CD14-positive monocyte (primary cell): ENCODE measurements at regions not wholly inside any gene's neighbourhood (a gene's known extent, or its start where the extent isn't known, plus 50 kb on each side); places are given as distances from the start of the nearest gene placed in this dataset.

Experiments
- DNase-seq, 3 donors: peaks; one replicate each; pipeline ENCODE4 v3.0.0-alpha.2; 2011 to 2022
- H2AFZ ChIP-seq: 2 replicates; pipeline ENCODE4 v1.6.0; 2012; ENCODE audit warnings: mild to moderate bottlenecking, low read depth, low read length, inconsistent platforms; ENCODE audit not compliant: insufficient read depth, poor library complexity, severe bottlenecking
- H3K27ac ChIP-seq, 2 donors: 1 replicate in 1 of 2; 2 replicates in 1 of 2; pipeline ENCODE4 v1.5.1; 2012 to 2013; ENCODE audit warnings: low read length in 2 of 2, control low read depth in 1 of 2, inconsistent platforms in 1 of 2, low read depth in 1 of 2, mild to moderate bottlenecking in 1 of 2
- H3K27me3 ChIP-seq, 2 donors: one replicate each; pipeline versions ENCODE4 v1.6.0 to v1.6.1; 2011 to 2013; ENCODE audit warnings: low read length in 2 of 2; ENCODE audit not compliant: control insufficient read depth in 2 of 2, insufficient read depth in 2 of 2
- H3K36me3 ChIP-seq, 2 donors: replicated peaks in 1 of 2; 1 replicate in 1 of 2; 2 replicates in 1 of 2; pipeline versions ENCODE4 v1.5.1 to v1.6.1; 2012 to 2013; ENCODE audit warnings: low read length in 2 of 2, control low read depth in 1 of 2, inconsistent platforms in 1 of 2, mild to moderate bottlenecking in 1 of 2; ENCODE audit not compliant: insufficient read depth in 2 of 2, control insufficient read depth in 1 of 2
- H3K4me1 ChIP-seq, 2 donors: 1 replicate in 1 of 2; 2 replicates in 1 of 2; pipeline versions ENCODE4 v1.5.1 to v1.6.1; 2012 to 2013; ENCODE audit warnings: low read length in 2 of 2, control low read depth in 1 of 2, inconsistent platforms in 1 of 2, mild to moderate bottlenecking in 1 of 2, moderate library complexity in 1 of 2; ENCODE audit not compliant: insufficient read depth in 2 of 2, control insufficient read depth in 1 of 2
- H3K4me2 ChIP-seq: replicated peaks from 2 replicates; pipeline ENCODE3; 2012; ENCODE audit warnings: low read length, moderate library complexity, mild to moderate bottlenecking; ENCODE audit not compliant: poor library complexity, severe bottlenecking; ENCODE audit errors: extremely low read depth
- H3K4me3 ChIP-seq, 3 experiments: fragments of 200-600 bp in 1 of 3; sonication (generic) in 1 of 3; replicated peaks in 1 of 3; 1 replicate in 2 of 3; 2 replicates in 1 of 3; pipeline ENCODE4 v1.5.1; 2011 to 2013; ENCODE audit warnings: low read length in 3 of 3, mild to moderate bottlenecking in 3 of 3, control low read depth in 2 of 3, low read depth in 2 of 3, inconsistent platforms in 1 of 3, moderate library complexity in 1 of 3
- H3K79me2 ChIP-seq: 2 replicates; pipeline ENCODE4 v1.6.0; 2012; ENCODE audit warnings: mild to moderate bottlenecking, control low read depth, inconsistent platforms, low read length, moderate library complexity; ENCODE audit not compliant: insufficient read depth
- H3K9ac ChIP-seq: 2 replicates; pipeline ENCODE4 v1.6.0; 2017; ENCODE audit warnings: low read length, mild to moderate bottlenecking; ENCODE audit not compliant: insufficient read depth, poor library complexity, severe bottlenecking
- H3K9me3 ChIP-seq, 2 donors: replicated peaks in 1 of 2; 1 replicate in 1 of 2; 2 replicates in 1 of 2; pipeline versions ENCODE4 v1.5.1 to v1.6.1; 2012 to 2013; ENCODE audit warnings: low read length in 2 of 2, control low read depth in 1 of 2; ENCODE audit not compliant: control insufficient read depth in 1 of 2, insufficient read depth in 1 of 2
- H4K20me1 ChIP-seq: 2 replicates; pipeline ENCODE4 v1.6.0; 2012; ENCODE audit warnings: mild to moderate bottlenecking, low read length, control low read depth, moderate library complexity; ENCODE audit not compliant: insufficient read depth
- H3K27ac Mint-ChIP-seq, 7 donors: one replicate each; pipeline ENCODE4 v1.8.0; 2020; ENCODE audit warnings: mild to moderate bottlenecking in 7 of 7, mixed read lengths in 7 of 7, moderate library complexity in 6 of 7, inconsistent platforms in 2 of 7
- H3K27me3 Mint-ChIP-seq, 3 donors: one replicate each; pipeline ENCODE4 v1.8.0; 2021 to 2022; ENCODE audit warnings: low read depth in 3 of 3, mild to moderate bottlenecking in 3 of 3, mixed read lengths in 3 of 3, moderate library complexity in 3 of 3, inconsistent platforms in 1 of 3
- H3K36me3 Mint-ChIP-seq, 2 donors: one replicate each; pipeline ENCODE4 v1.8.0; 2020; ENCODE audit warnings: mixed read lengths in 2 of 2, inconsistent platforms in 1 of 2, mild to moderate bottlenecking in 1 of 2
- H3K4me1 Mint-ChIP-seq: one replicate; pipeline ENCODE4 v1.8.0; 2020; ENCODE audit warnings: mild to moderate bottlenecking, mixed read lengths
- H3K4me3 Mint-ChIP-seq, 2 donors: one replicate each; pipeline ENCODE4 v1.8.0; 2020; ENCODE audit warnings: mild to moderate bottlenecking in 2 of 2, mixed read lengths in 2 of 2, moderate library complexity in 1 of 2
- H3K9me3 Mint-ChIP-seq, 7 donors: one replicate each; pipeline ENCODE4 v1.8.0; 2020 to 2022; ENCODE audit warnings: mixed read lengths in 7 of 7, mild to moderate bottlenecking in 6 of 7, moderate library complexity in 6 of 7, inconsistent platforms in 2 of 7
- CTCF ChIP-seq: fragments of 200-600 bp; IDR thresholded peaks from one replicate; pipeline ENCODE4 v1.8.0; 2022; ENCODE audit warnings: antibody characterized with exemption, mild to moderate bottlenecking
- WGBS: methylation state at CpG from one replicate; pipeline ENCODE4 v1.1.5; 2013; ENCODE audit warnings: missing lambda C conversion rate; ENCODE audit not compliant: insufficient coverage; 5-methylcytosine and 5-hydroxymethylcytosine counted together
- intact Hi-C, 2 donors: fragments of 100-400 bp; cut with micrococcal nuclease; formaldehyde crosslinking; loops; one replicate each; pipeline versions ENCODE4 v1.15.0 to v1.15.1; 2023

GRCh38 chr10:118482393-118483331, 112.8 kb downstream of the PRLHR start:
- intact Hi-C loops, result no loop called here
- no peaks in the 10 kb centered on the region for H4K20me1 ChIP-seq
- DNase-seq, result no peak
- H3K4me2 ChIP-seq, result no peak overlapping the region
- no peak overlapping the region for H2AFZ ChIP-seq
- no peaks in the 10 kb centered on the region for H3K4me1 ChIP-seq
- H3K36me3 Mint-ChIP-seq, result no peaks in the 10 kb centered on the region
- no peak overlapping the region for H3K27ac Mint-ChIP-seq
- H3K9ac ChIP-seq, result no peak overlapping the region
- no peak overlapping the region for H3K27ac ChIP-seq
- peaks cover 0 to 13% (median 0%) of the 10 kb centered on the region in 7 donors for H3K9me3 Mint-ChIP-seq
- peaks cover 4 to 11% (median 9%) of the 10 kb centered on the region in 3 donors for H3K27me3 Mint-ChIP-seq
- no peaks in the 10 kb centered on the region for H3K79me2 ChIP-seq
- no peak overlapping the region for H3K4me3 ChIP-seq
- peaks cover under 1 to 2% of the 10 kb centered on the region in 2 donors for H3K27me3 ChIP-seq
- H3K9me3 ChIP-seq, result no peaks in the 10 kb centered on the region
- H3K36me3 ChIP-seq, result no peaks in the 10 kb centered on the region
- 67% methylated on average over 6 of the region's 17 CpGs for WGBS
- TF ChIP-seq CTCF, result no peak
- no peaks in the 10 kb centered on the region for H3K4me1 Mint-ChIP-seq
- no peak overlapping the region for H3K4me3 Mint-ChIP-seq

- H3K27ac ChIP-seq, result no peak overlapping the region
- peaks cover 4 to 11% (median 11%) of the 10 kb centered on the region in 3 donors for H3K27me3 Mint-ChIP-seq
- no peak for TF ChIP-seq CTCF
- H3K27me3 ChIP-seq, result peaks cover 2 to 3% of the 10 kb centered on the region in 2 donors
- H3K9ac ChIP-seq, result no peak overlapping the region
- DNase-seq, result no peak
- no peaks in the 10 kb centered on the region for H3K79me2 ChIP-seq
- H2AFZ ChIP-seq, result no peak overlapping the region
- H3K36me3 ChIP-seq, result no peaks in the 10 kb centered on the region
- no peaks in the 10 kb centered on the region for H3K9me3 ChIP-seq
- H4K20me1 ChIP-seq, result no peaks in the 10 kb centered on the region
- no peak overlapping the region for H3K4me3 Mint-ChIP-seq
- no peaks in the 10 kb centered on the region for H3K4me1 Mint-ChIP-seq
- no peak overlapping the region for H3K4me3 ChIP-seq
- H3K4me1 ChIP-seq, result no peaks in the 10 kb centered on the region
- intact Hi-C loops, result no loop called here
- peaks cover 0 to 13% (median 0%) of the 10 kb centered on the region in 7 donors for H3K9me3 Mint-ChIP-seq
- H3K4me2 ChIP-seq, result no peak overlapping the region
- WGBS, result no CpG with 5 or more reads among the region's 6 CpGs
- no peak overlapping the region for H3K27ac Mint-ChIP-seq
- H3K36me3 Mint-ChIP-seq, result no peaks in the 10 kb centered on the region
Measured at GRCh38 chr10:118481871-118482270, 113.6 kb downstream of the PRLHR start.
